ENCODE measurements at regions not wholly inside any gene's neighbourhood (a gene's known extent, or its start where the extent isn't known, plus 50 kb on each side); places are given as distances from the start of the nearest gene placed in this dataset.

DNA sequence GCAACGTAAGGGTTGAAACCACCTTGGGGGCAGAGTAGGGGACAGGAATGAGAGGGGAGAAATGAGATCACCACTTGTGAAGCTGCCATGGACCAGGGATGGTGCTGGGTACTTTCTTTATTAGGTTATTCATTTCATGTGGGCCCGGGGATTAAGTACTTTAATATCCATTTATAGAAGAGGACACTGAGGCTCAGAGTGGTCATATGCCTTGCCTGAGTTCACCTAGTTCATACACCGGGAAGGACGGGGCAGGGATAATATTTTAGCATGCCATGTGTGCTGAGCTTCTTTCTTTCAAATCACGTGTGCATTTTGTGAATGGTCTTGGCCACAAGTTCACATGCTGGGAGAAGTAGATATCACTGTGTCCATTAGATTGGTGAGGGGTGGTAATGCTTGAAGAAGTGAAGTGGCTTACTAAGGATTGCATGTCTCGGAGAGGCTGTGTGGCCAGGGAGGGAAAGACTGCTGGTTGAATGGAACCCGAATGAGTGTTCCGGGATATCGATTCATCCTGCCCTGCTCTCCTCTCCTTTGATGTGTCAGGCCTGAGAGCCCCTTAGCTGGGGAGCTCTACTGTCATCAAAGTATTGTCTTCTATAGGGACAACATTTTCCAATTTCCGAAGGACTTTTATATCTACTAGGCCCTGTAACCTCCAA is 187.1 kb downstream of the MYCN start:
- TF ChIP-seq ELF4 (IDR thresholded peaks at IDR 0.05) (no peak), SP1 (IDR thresholded peaks at IDR 0.05) (no peak), LEF1 (IDR thresholded peaks at IDR 0.05; ENCODE audit: borderline replicate concordance) (no peak), FOXK2 (IDR thresholded peaks at IDR 0.05) (no peak)
